HG02884 (cell line): ENCODE measurements at regions not wholly inside any gene's neighbourhood (a gene's known extent, or its start where the extent isn't known, plus 50 kb on each side); places are given as distances from the start of the nearest gene placed in this dataset.

Experiments
- ATAC-seq: cut with Tn5 transposase; IDR thresholded peaks from one replicate; pipeline ENCODE4 v1.9.1; 2021; ENCODE audit warnings: mild to moderate bottlenecking, moderate library complexity; ENCODE audit not compliant: unreplicated experiment

DNA sequence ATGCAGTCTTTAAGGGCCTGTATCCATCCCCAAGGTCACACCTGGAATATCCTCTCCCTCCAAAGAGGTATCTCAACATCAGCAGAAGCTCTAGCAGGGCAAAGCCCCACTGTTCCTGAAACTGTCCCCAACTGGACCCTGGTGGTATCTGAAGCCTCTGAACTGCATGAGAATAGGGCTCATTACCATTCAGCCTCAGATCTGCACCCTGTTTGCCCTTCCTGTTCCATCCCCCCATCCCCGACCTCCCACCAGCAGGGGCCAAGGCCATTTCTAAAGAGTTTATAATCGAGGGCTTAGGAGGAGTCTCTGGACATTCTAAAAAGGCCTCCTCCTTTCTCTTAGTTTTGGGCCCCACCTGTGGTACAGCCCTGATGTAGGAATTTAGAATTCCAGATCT lies 74.0 kb upstream of the THY1 start:
- ATAC-seq = no peak

DNA sequence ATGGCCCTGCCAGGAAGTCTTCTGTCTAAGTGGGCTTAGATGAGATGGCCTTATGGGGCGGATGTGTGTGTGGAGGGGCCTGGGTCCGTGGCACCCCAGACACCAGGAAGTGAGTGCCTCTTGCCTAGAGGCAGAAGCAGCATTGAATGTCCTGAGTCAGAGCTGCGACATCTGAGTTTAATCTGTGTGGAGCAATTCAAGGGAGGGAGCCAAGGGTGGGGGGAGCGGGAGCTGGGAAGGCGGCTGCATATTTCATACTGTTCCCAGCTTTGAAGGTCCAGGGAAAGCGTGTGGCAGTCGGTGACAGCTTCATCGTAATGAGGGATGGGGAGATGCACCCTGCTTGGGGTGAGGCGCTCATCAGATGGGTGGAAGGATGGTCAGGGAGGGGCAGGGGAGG lies 73.5 kb upstream of the THY1 start:
- no peak for ATAC-seq

DNA sequence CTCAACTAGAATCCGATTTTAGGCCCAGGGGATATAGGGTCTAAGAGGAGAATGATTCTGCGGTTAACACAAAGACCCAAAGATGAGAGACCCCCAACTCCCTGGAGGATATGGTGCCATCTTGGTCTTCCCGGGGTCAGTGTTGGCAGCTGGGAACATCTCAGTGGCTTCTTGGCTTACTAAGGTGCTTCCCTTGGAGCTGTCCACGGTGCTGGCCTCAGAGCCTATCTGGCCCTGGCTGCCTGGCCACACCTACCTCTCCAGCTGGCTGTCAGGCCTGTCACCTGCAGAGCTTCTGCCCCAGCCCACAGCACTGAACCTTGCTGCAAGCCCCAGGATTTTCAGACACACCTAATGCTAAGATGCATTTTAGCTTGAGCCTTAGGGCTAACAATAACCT lies 70.7 kb upstream of the THY1 start:
- ATAC-seq = no peak

DNA sequence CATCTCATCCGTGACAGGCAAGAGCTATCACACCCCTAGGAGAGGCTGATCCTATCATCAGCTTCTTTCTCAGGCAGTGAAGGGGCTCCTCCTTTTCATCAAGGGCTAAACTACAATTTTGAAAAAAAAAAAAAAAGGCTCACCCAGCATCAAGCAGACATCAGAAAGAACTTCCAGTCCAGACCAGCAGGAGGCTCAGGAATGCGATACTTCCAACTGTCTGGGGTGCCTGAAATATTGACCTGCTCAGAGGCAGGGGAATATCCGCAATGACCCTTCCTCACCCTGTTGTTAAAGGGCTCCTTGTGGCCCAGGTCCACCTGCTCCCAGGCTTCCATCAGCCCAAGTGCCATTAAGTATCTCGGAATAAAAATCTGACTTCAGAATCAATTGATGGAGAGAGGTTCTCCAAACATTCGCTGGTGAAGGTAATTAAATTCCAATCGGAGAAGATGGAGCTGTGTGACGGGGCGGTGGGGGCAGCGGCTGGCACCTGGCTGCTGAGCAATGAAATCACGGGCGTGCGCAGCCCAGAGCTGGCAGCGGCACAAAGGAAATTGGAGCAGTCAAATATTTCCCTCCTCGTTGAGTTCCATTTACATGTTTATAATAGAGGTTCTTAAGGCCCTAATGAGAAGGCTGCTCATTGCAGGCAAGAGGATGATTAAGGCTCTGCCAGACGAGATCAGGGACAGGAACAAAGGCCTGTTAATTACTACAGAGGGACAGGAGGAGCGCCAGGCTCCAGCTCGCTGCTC lies 69.0 kb upstream of the THY1 start:
- no peak for ATAC-seq

DNA sequence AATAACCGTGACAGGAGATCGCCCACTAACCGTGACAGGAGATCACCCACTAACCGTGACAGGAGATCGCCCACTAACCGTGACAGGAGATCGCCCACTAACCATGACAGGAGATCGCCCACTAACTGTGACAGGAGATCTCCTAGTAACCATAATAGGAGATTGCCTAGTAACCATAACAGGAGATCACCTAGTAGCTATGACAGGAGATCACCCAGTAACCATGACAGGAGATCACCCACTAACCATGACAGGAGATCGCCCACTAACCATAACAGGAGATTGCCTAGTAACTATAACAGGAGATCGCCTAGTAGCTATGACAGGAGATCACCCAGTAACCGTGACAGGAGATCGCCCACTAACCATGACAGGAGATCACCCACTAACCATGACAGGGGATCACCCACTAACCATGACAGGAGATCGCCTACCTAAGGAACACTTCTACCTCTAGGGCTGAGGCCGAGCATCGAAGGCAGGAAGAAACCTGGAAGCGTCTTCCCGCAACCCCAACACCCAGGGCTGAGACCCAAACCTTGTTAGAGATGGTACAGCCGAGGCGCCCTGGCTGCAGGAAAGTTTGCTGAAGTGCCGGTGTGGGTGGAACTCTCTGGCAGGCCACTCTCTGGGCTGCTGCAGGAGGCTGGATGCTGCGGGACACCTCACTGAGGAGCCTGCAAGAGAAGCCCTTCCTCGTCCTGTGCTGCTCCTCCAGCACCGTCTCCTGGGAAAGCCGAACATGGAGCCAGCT lies 67.5 kb upstream of the THY1 start:
- no peak for ATAC-seq

DNA sequence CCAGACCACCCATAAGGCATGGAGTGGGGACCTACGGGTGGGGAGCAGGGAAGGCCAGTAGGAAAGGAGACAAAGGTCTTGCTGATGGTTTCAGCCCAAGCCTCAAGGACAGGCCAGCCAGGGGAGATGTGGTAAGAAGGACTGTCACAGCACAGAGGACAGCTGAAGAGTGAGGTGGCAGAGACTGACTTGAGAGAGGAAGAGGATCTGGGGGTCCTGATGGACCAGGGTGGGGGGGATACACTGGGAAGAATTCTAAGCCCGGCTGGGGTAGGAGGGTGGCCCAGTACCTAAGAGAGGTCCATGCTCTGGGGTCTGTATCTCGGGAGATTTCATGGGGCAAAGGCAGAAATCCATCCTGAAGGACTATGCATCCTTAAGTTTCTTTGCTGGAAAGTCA lies 66.1 kb upstream of the THY1 start:
- ATAC-seq = no peak

DNA sequence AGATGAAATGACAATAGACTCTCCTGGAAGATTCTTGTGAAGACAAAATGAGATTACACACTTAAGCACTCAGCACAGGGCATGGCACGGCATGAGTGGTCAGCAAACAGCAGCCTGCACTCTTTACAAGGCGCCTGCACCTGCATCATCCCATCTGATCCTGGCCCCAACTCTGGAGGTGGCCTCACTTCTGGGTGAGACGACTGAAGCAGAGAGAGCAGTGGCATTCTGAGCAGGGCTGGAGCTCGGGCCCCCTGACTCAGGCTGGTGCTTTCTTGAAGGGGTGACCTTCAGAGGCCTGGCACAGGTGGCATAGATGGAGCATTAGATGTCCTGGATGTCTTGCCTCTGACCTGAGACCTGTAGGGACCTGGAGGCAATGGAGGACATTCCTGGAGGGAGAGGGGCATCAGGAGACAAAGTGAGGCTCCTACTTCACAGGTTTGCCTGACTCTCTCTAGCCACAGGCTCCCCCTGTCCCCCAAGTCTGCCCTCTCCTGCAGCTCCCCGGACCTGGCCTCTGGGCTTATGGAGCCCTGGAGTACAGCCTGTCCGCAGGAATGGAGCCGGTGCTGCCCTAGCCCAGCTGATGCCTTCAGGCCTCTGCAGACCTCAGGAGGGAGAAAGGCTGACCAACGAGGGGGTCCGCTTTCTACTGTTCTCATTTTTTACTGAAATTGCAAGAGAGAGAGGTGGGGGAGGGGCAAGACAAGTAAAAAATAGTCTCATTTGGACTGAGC lies 65.5 kb upstream of the THY1 start:
- ATAC-seq = no peak

DNA sequence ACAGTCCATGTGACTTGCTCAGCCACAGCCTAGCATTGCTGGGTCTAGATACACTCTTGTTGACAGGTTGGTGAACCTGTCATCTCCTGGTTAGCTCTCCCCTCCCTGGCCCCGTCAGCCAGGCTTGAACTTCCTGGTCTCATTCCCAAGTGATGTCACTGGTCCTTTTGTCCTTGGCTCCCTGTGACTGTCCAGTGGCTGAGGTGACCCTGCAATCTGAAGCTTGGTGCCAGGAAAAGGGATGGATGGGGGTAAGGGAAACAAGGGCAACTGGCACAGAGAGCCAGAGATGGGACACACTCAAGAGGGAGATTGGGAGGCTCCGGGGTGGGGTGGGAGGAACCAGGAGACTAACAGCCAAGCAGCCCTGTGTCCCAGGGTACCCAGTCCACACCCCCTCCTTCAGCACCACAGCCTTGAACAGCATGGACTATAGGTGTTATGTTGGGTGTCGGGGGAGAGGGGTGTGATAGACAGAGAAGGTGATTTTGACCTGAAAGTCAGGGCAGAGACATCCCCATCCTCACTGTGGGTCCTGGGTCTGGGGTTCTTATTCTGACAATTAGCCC lies 63.8 kb upstream of the THY1 start:
- ATAC-seq = no peak

DNA sequence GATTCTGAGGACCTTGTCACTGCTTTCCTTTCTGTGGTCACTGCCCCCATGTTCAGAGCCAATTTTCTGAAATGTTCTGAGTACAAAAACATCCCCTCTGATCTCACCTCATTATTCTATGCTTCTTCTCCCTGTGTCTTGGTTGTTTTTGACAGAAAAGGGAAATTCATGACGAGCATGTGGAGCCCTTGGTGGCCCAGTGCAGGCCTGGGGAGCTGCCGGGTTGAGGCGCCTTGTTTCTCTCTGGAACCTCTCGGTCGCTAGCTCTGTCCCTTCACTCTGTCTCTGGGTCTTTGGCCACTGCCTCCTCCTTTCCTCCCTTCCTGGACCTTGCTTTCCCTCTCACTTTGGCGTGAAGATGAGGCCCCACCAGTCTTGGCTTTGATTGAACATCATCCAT lies 63.0 kb upstream of the THY1 start:
- no peak for ATAC-seq

DNA sequence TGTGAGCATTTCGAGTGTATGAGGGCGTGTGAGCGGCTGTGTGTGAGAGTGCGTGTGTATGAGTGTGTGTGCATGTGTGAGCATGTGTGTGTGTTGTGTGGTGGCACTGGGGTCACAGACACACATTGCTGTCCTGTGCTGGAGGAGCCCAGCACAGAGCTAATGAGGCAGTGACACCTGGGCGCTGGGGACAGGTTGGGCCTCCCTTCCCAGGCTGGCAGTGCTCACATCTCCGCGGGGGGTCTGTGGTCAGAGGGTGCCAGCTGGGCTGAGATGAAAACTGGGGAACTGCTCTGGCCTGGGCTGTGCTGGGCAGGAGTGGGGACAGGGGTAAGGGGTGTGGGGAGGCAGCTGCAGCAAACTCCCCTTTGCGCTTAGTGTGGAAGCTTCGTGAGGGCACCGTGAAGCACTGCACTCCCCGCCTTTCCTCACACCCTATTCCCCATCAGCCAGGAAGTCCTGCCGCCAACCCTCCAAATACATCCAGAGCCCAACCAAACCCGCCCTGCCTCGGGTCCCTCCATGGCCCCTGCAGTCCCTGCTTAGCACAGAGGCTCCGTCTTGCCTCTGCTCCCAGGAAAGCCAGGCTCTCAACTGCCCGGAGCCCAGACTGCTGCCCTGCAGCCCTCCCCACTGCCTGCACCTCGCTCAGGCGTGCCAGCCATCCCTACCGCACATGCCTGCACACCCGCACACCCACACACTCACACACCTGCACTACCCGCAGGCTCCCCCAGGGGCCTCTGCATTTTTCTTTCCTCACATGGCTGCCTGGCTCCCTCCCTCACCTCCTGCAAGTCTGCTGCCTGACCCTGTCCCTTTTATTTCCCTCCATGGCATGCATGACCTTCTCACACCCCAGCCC lies 62.0 kb upstream of the THY1 start:
- ATAC-seq = no peak

DNA sequence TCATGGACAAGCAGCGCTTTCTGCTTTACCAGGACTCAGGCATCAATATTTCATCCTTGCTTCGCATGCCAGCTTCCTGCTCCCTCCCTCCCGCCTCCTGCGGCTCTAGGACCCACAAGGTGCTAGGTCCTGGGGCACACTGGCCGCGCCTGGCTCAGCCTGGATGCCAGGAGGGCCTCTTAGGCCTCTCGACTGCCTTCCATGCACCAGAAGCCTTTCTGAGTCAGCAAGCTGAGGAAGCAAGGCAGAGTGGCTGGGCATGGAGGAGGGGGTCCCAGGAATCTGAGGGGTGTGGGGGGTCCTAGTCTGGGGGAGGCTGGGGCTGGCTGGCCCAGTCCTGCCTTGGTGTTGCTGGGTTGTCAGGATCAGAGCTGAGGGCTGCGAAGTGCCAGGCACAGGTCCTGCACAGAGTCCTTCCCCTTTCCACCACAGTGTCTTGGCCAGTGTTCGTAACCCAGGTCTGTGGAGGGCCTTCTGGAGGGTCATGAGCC lies 61.0 kb upstream of the THY1 start:
- no peak for ATAC-seq

DNA sequence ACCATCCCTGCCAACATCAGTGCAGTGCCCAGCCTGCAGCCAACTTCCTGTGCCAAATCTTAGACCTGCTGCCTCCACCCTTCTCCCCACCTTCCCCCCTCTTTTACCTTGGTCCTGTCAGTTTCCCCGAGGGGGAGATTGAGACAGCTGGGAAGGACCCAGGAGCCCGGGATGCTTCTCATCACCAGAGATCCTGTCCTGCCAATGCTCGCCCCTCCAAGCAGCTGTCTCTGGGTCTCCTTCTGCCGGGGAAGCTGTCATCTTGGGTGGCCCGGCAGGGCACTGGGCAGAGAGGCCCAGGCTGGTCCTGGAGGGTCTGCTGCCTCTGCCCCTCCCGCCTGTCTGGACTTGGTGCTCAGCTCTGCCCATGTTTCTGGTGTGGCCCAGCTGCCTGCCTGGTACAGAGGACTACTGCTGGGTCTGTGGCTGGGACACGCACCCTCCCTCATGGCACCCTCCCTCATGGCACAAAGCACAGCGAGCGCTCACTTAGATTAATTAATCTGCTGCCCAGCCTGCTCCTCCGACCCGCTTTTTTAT lies 60.4 kb upstream of the THY1 start:
- ATAC-seq = no peak

DNA sequence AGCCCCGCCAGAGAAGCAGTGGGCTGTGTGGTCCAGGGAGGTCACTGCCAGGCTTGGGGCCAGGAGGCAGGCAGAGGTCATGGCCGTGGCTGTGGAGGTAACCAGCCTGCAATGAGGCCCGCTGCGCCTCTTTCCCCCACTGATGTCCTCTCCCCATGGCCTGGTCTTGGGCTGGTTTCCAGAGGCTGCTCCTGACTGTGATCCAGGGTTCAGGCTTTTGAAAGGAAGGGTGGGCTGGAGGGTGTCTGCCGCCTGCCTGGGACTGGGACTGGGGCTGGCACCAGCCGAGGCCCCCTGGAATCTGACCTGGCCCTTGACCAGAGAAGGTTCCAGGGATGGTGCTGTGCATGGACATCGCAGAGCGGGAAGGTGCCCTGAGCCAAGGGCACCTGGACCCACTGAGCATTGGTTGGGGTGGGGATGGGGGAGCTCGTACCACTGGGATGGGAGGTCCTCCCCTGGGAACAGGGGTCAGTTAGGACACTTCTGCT lies 59.6 kb upstream of the THY1 start:
- ATAC-seq = no peak

DNA sequence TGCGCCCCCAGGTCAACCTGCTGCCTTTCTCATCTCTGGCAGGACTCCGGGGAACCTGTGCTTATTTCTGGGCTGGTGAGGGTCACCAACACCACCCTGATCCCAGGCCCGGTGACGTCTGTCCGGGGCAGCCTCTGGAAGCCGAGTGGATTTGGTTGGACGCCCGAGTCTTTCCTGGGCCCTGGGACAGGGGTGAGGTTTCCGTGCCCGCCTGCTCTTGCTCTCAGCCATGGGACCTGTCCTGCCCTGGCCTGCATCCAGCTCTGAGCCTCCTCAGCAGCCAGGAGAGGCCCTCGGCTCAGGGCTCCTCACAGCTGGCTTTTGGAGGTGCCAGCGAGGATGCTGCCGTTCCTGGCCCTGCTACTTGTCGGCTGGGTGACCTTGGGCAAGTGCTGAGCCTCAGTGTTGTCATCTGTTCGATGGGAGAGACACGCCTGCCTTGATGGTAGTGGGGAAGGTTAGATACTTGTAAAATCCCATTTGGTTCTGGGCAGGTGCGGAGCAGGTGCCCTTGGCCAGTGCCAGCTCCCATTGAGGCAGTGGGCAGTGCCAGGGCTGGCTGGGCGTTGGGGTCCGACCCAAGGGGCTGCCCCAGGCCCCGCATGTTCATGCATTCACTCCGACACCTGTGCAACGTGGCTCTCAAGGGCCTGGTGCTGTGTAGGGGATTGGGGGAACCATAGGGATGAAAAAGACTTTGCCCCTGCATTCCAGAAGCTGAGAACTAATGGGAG lies 58.9 kb upstream of the THY1 start:
- ATAC-seq = no peak

DNA sequence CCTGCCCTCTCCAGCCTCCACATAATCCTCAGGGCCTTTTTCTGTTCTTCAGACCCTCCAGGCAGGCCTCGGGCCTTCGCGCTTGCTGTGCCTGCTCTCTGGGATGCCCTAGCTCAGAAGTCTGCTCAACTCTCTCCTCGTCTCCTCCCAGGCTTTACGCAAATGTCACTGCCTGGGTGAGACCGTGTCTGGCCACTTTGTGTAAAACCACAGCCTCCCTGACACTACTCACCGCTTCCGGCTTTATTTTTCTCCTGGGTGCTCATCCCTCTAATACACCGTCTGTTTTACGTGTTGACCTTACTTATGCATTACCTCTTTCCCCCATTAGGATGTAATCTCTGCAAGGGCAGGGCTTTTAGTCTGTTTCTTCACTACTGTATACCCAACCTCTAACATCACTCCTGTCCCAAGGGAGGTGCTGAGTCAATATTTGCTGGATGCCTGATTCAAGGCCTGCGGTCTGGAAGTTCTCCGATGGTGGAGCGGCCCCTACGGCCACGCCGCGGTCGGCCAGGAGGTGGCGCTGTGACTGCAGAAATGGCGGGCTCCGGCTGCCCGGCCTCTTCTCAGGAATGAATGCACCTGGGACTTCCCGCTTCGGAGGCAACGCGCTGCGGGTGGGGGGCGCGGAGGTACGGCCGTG lies 58.2 kb upstream of the THY1 start:
- peak; percentile 48 for ATAC-seq

DNA sequence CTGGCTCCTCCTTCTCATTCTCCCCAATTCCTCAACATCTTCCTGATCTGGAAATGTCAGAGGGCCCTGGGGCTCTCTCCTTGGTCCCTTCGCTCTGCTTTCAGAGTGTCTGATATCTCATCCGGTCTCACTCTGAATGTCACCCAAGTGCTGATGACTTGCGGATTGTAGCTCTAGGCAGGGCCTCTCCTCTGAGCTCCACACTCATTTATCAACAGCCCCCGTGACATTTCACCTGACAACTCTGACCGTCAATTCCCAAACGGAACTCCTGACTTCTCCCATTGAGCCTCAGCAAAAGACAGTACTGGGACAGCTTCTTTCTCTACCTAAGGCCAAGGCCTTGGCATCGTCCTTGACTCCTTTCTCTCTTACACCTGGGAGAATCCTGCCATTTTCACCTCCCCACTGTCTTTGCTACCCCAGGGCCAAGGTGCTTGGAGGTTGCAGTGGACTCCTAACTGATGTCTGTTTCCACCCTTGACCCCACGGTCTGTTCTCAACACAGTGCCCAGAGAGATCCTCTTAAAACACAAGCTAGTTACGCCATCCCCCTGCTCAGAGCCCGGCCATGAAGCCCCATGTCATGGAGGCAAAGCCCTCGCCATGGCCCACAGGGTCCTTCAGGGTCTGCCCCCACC lies 57.5 kb upstream of the THY1 start:
- ATAC-seq = no peak

DNA sequence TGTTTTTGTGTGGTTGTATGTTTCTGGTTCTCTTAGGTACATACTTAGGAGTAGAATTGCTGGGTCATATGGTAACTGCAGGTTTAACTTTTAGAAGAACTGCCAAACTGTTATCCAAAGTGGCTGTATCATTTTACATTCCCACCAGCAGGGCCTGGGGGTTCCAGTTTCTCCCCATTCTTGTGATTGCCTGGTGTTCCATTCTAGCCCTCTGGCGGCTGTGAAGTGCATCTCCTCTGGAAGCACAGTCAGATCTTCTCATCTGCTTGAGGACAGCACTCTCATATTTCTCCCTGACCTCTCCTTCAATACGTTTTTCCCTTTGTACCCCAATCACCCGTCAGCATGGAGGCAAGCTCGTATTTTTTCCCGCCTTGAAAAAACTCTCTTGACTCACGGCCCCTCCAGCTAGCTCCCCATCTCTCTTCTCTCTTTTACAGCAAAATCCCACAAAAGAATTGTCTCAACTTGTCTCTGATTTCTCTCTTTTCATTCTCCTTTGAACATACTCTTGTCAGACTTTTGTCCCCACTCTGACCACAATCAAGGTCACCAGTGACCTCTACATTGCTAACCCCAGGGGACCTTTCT lies 56.8 kb upstream of the THY1 start:
- ATAC-seq = no peak

DNA sequence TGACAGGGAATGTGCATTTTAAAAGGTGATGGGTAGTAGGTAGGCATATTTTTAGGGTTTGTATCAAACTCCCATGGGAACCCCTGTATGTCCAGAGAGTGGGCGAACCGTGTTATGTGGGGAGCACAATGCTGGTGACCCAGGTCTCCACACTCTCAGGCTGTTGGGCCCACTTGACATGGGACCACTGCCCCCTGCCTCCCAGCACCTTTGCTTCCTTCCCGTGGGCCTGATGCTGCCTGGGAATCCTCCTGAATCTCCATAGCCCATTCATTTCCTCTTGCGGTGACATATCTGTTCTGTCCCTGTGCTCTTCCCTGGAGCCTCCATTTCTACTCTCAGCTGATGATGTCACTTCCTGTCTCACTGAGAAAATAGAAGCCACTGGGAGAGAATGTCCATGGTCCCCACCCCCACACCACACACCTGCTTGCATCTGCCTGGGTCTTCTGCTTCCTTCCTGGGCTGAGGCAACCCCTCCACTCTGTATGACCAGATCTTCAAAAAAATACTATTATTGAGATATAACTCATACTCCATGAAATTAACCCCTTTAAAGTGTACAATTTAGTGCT lies 55.8 kb upstream of the THY1 start:
- ATAC-seq = no peak
